ENCODE measurements at regions not wholly inside any gene's neighbourhood (a gene's known extent, or its start where the extent isn't known, plus 50 kb on each side); places are given as distances from the start of the nearest gene placed in this dataset.

DNA sequence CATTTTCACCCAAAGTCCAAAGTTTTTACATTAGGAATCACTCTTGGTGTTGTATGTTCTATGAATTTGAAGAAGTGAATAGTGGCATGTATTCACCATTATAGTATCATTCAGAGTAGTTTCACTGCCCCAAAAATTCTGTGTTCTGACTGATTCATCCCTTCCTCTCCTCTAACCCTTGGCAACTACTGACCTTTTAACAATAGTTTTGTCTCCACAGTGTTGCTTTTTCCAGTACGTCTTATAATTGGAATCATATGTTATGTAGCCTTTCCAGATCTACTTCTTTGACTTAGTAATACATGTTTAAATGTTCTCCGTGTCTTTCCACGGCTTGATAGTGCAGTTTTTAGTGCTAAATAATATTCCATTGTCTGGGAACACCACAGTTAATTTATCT lies 379.0 kb upstream of the SGO1 start:
- Histone ChIP-seq H3K79me2 (replicated peaks; ENCODE audit: insufficient read depth) (no peaks in the 10 kb centered on the region), H4K20me1 (replicated peaks; ENCODE audit: insufficient read depth) (no peaks in the 10 kb centered on the region), H3K27me3 (ENCODE audit: insufficient read depth) (no peaks in the 10 kb centered on the region), H3K9me2 (ENCODE audit: insufficient read depth) (no peaks in the 10 kb centered on the region), H3K36me3 (ENCODE audit: insufficient read depth) (no peaks in the 10 kb centered on the region), H3K4me2 (no peak overlapping the region), H3K4me3 (no peak overlapping the region), H3K27ac (ENCODE audit: low read depth) (no peak overlapping the region), H3F3A (replicated peaks; ENCODE audit: low read depth) (no peaks in the 10 kb centered on the region), H2AFZ (no peak overlapping the region), H3K4me1 (ENCODE audit: insufficient read depth) (no peaks in the 10 kb centered on the region)
- Mint-ChIP-seq H3K4me1 (no peaks in the 10 kb centered on the region), H3K27ac (no peak overlapping the region), H3K36me3 (ENCODE audit: low read depth) (no peaks in the 10 kb centered on the region), H3K27me3 (ENCODE audit: insufficient read depth, low read depth, poor library complexity) (no peaks in the 10 kb centered on the region), H3K9me3 (no peaks in the 10 kb centered on the region), H3K4me3 (no peak overlapping the region)
- TF ChIP-seq EZH2phosphoT487 (IDR thresholded peaks at IDR 0.05; ENCODE audit: unreplicated experiment): no peak
- TF ChIP-seq STAT1 (IDR thresholded peaks at IDR 0.05; ENCODE audit: unreplicated experiment): no peak
- TF ChIP-seq JUNB (IDR thresholded peaks at IDR 0.05; ENCODE audit: unreplicated experiment): no peak
- TF ChIP-seq ZNF114 (CRISPR knock-in tag; IDR thresholded peaks at IDR 0.05): no peak
- no peak for TF ChIP-seq EZH2 (IDR thresholded peaks at IDR 0.05; ENCODE audit: low read depth, unreplicated experiment)
- TF ChIP-seq, protein P1, sequence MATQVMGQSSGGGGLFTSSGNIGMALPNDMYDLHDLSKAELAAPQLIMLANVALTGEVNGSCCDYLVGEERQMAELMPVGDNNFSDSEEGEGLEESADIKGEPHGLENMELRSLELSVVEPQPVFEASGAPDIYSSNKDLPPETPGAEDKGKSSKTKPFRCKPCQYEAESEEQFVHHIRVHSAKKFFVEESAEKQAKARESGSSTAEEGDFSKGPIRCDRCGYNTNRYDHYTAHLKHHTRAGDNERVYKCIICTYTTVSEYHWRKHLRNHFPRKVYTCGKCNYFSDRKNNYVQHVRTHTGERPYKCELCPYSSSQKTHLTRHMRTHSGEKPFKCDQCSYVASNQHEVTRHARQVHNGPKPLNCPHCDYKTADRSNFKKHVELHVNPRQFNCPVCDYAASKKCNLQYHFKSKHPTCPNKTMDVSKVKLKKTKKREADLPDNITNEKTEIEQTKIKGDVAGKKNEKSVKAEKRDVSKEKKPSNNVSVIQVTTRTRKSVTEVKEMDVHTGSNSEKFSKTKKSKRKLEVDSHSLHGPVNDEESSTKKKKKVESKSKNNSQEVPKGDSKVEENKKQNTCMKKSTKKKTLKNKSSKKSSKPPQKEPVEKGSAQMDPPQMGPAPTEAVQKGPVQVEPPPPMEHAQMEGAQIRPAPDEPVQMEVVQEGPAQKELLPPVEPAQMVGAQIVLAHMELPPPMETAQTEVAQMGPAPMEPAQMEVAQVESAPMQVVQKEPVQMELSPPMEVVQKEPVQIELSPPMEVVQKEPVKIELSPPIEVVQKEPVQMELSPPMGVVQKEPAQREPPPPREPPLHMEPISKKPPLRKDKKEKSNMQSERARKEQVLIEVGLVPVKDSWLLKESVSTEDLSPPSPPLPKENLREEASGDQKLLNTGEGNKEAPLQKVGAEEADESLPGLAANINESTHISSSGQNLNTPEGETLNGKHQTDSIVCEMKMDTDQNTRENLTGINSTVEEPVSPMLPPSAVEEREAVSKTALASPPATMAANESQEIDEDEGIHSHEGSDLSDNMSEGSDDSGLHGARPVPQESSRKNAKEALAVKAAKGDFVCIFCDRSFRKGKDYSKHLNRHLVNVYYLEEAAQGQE (IDR thresholded peaks at IDR 0.05; ENCODE audit: unreplicated experiment): no peak
- TF ChIP-seq, protein P2, sequence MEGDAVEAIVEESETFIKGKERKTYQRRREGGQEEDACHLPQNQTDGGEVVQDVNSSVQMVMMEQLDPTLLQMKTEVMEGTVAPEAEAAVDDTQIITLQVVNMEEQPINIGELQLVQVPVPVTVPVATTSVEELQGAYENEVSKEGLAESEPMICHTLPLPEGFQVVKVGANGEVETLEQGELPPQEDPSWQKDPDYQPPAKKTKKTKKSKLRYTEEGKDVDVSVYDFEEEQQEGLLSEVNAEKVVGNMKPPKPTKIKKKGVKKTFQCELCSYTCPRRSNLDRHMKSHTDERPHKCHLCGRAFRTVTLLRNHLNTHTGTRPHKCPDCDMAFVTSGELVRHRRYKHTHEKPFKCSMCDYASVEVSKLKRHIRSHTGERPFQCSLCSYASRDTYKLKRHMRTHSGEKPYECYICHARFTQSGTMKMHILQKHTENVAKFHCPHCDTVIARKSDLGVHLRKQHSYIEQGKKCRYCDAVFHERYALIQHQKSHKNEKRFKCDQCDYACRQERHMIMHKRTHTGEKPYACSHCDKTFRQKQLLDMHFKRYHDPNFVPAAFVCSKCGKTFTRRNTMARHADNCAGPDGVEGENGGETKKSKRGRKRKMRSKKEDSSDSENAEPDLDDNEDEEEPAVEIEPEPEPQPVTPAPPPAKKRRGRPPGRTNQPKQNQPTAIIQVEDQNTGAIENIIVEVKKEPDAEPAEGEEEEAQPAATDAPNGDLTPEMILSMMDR (conservative IDR thresholded peaks at IDR 0.05; ENCODE audit: low read depth in 2 of 2): no peak
- DNase-seq (ENCODE audit: low spot score): no peak
- no peak for ATAC-seq

DNA sequence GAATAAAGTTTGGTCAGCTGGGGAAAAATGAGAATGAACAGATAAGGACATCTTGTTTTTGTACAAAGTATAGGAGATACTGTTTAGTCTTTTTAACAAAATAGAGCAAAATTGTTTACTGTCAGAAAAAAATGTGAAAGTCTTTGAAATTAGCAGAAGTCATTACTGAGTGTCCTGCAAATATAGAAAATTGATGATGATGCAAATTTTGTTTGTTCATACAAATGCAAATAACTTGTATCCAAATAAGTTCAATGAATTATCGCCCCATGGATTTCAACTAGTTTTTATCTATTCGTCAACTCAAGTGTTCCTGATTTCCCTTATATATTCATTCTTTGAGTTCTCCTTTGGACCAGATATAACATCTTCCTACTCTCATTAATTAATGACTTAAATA lies 378.0 kb upstream of the SGO1 start:
- ATAC-seq (no peak), DNase-seq (ENCODE audit: low spot score) (no peak)
- no peak overlapping the region for H3K27ac Mint-ChIP-seq
- H3K36me3 Mint-ChIP-seq (ENCODE audit: low read depth): no peaks in the 10 kb centered on the region
- Histone ChIP-seq H3K27me3 (ENCODE audit: insufficient read depth) (no peaks in the 10 kb centered on the region), H4K20me1 (replicated peaks; ENCODE audit: insufficient read depth) (no peaks in the 10 kb centered on the region), H3K27ac (ENCODE audit: low read depth) (no peak overlapping the region), H3K36me3 (ENCODE audit: insufficient read depth) (no peaks in the 10 kb centered on the region), H3F3A (replicated peaks; ENCODE audit: low read depth) (no peaks in the 10 kb centered on the region), H3K79me2 (replicated peaks; ENCODE audit: insufficient read depth) (no peaks in the 10 kb centered on the region), H3K9me2 (ENCODE audit: insufficient read depth) (no peaks in the 10 kb centered on the region), H3K4me2 (no peak overlapping the region), H2AFZ (no peak overlapping the region), H3K4me1 (ENCODE audit: insufficient read depth) (no peaks in the 10 kb centered on the region), H3K4me3 (no peak overlapping the region)
- no peaks in the 10 kb centered on the region for H3K4me1 Mint-ChIP-seq
- no peak overlapping the region for H3K4me3 Mint-ChIP-seq
- H3K9me3 Mint-ChIP-seq: no peaks in the 10 kb centered on the region
- no peaks in the 10 kb centered on the region for H3K27me3 Mint-ChIP-seq (ENCODE audit: insufficient read depth, low read depth, poor library complexity)
- TF ChIP-seq EZH2 (IDR thresholded peaks at IDR 0.05; ENCODE audit: low read depth, unreplicated experiment) (no peak), STAT1 (IDR thresholded peaks at IDR 0.05; ENCODE audit: unreplicated experiment) (no peak), CREB1 (CRISPR knock-in tag; IDR thresholded peaks at IDR 0.05; ENCODE audit: low read depth) (no peak), POLR2AphosphoS5 (IDR thresholded peaks at IDR 0.05; ENCODE audit: low read depth) (no peak), ZNF331 (CRISPR knock-in tag; IDR thresholded peaks at IDR 0.05; ENCODE audit: low read depth) (no peak), ZNF114 (CRISPR knock-in tag; IDR thresholded peaks at IDR 0.05) (no peak), EZH2phosphoT487 (IDR thresholded peaks at IDR 0.05; ENCODE audit: unreplicated experiment) (no peak)
- TF ChIP-seq, protein P2 (conservative IDR thresholded peaks at IDR 0.05; ENCODE audit: low read depth in 2 of 2): no peak
- TF ChIP-seq, protein P1 (IDR thresholded peaks at IDR 0.05; ENCODE audit: unreplicated experiment): no peak
- TF ChIP-seq, protein P3, sequence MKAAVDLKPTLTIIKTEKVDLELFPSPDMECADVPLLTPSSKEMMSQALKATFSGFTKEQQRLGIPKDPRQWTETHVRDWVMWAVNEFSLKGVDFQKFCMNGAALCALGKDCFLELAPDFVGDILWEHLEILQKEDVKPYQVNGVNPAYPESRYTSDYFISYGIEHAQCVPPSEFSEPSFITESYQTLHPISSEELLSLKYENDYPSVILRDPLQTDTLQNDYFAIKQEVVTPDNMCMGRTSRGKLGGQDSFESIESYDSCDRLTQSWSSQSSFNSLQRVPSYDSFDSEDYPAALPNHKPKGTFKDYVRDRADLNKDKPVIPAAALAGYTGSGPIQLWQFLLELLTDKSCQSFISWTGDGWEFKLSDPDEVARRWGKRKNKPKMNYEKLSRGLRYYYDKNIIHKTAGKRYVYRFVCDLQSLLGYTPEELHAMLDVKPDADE (IDR thresholded peaks at IDR 0.05): no peak
